Small intestine (tissue), 7 donors: ENCODE measurements at regions not wholly inside any gene's neighbourhood (a gene's known extent, or its start where the extent isn't known, plus 50 kb on each side); places are given as distances from the start of the nearest gene placed in this dataset.

ENCODE experiments used
- DNase-seq, 2 donors: peaks; one replicate each; pipeline versions ENCODE4 v3.0.0 to v3.0.0-alpha.2; 2013
- FAIRE-seq: peaks from 2 replicates; lab custom pipeline; 2012; peaks lifted over from hg19 to GRCh38; lab: Jason Lieb, UNC
- H3K27ac ChIP-seq, 3 donors: one replicate each; pipeline ENCODE4 v1.5.1; 2013; ENCODE audit warnings: low read length in 2 of 3, mild to moderate bottlenecking in 2 of 3, control low read depth in 1 of 3, inconsistent platforms in 1 of 3, low read depth in 1 of 3, moderate library complexity in 1 of 3
- H3K27me3 ChIP-seq, 3 donors: one replicate each; pipeline ENCODE4 v1.6.1; 2013; ENCODE audit warnings: low read length in 3 of 3, inconsistent platforms in 1 of 3; ENCODE audit not compliant: control insufficient read depth in 3 of 3, insufficient read depth in 3 of 3
- H3K36me3 ChIP-seq, 3 donors: one replicate each; pipeline ENCODE4 v1.6.1; 2013; ENCODE audit warnings: low read length in 3 of 3, inconsistent platforms in 1 of 3, low read depth in 1 of 3, mild to moderate bottlenecking in 1 of 3, moderate library complexity in 1 of 3; ENCODE audit not compliant: control insufficient read depth in 3 of 3, insufficient read depth in 2 of 3
- H3K4me1 ChIP-seq, 3 donors: one replicate each; pipeline ENCODE4 v1.6.1; 2013; ENCODE audit warnings: low read length in 2 of 3, inconsistent platforms in 1 of 3, low read depth in 1 of 3, mild to moderate bottlenecking in 1 of 3, moderate library complexity in 1 of 3; ENCODE audit not compliant: control insufficient read depth in 3 of 3, insufficient read depth in 2 of 3
- H3K4me3 ChIP-seq, 3 donors: one replicate each; pipeline ENCODE4 v1.5.1; 2013; ENCODE audit warnings: low read length in 3 of 3, control low read depth in 1 of 3, inconsistent platforms in 1 of 3, low read depth in 1 of 3, mild to moderate bottlenecking in 1 of 3, moderate library complexity in 1 of 3
- H3K9me3 ChIP-seq, 2 donors: one replicate each; pipeline ENCODE4 v1.6.1; 2013; ENCODE audit warnings: low read depth in 1 of 2, low read length in 1 of 2; ENCODE audit not compliant: control insufficient read depth in 2 of 2, insufficient read depth in 1 of 2
- WGBS, 3 donors: extraction: QIAGEN DNeasy Blood & Tissue Kit; methylation state at CpG; one replicate each; pipeline ENCODE4 v1.1.7; 2013; 5-methylcytosine and 5-hydroxymethylcytosine counted together
- donor health status: healthy with polysubstance abuse.
- donor health status: control.
- donor health status: control.
- donor health status: Bipolar disorder and iron deficiency.
- donor health status: healthy.

DNA sequence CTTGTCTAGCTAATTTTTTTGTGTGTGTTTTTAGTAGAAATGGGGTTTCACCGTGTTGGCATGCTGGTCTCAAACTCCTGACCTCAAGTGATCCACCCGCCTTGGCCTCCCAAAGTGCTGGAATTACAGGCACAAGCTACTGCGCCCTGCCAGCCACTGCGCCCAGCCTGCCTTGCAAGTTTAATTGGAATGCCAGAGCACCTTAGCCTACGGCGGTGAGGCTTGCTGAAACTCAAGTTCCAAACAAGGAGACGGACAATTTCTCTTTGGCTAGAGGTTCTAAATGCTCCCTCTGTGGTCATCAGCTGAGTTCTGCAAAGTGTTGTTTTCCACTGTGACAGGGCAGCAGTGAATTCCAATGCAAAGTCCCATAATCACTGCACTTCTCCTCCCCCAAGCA, 583.4 kb downstream of the KCNJ3 start:
- no peak overlapping the region for H3K27ac ChIP-seq
- no peaks in the 10 kb centered on the region for H3K27me3 ChIP-seq
- H3K9me3 ChIP-seq: no peaks in the 10 kb centered on the region
- DNase-seq (no peak), FAIRE-seq (no peak)
- no peaks in the 10 kb centered on the region for H3K36me3 ChIP-seq
- H3K4me3 ChIP-seq: no peak overlapping the region
- 86 to 88% (median 87%) methylated on average over 7 of the region's 7 CpGs for WGBS, 3 donors
- H3K4me1 ChIP-seq: no peaks in the 10 kb centered on the region

DNA sequence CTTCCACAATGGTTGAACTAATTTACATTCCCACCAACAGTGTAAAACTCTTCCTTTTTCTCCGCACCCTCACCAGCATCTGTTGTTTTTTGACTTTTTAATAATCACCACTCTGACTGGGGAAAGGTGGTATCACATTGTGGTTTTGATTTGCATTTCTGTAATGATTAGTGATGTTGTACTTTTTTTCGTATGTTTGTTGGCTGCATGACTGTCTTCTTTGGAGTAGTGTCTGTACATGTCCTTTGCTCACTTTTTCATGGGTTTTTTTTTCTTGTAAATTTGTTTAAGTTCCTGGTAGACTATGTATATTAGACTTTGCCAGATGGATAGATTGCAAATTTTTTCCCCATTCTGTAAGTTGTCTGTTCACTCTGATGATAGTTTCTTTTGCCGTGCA, 574.8 kb downstream of the KCNJ3 start:
- no peaks in the 10 kb centered on the region for H3K9me3 ChIP-seq
- H3K36me3 ChIP-seq: no peaks in the 10 kb centered on the region
- no peak overlapping the region for H3K27ac ChIP-seq
- no peaks in the 10 kb centered on the region for H3K27me3 ChIP-seq
- no peaks in the 10 kb centered on the region for H3K4me1 ChIP-seq
- DNase-seq: no peak
- 84 to 88% (median 87%) methylated on average over 3 of the region's 3 CpGs for WGBS, 3 donors
- FAIRE-seq: no peak
- no peak overlapping the region for H3K4me3 ChIP-seq

DNA sequence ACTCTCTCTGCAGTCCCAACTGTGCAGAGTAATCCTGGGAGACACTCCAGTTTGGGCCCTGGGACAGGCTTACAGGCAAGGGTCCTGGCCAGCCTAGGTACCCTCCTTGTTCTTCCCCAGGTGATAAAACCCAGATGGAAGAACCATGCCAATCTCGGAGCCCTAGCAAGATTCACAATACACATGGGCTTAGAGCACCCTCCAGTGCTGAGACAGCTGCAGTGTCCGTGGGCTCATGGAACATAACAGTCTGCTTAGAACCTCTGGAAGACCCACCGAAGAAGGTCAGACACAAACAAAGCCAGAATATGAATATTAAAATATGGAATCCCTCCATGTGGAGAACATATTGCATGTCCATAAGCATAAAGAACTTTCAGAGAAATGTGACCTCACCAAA, 568.1 kb downstream of the KCNJ3 start:
- DNase-seq: no peak
- Histone ChIP-seq H3K4me1 (no peaks in the 10 kb centered on the region), H3K9me3 (peaks cover 0 to 4% of the 10 kb centered on the region in 2 donors), H3K27me3 (no peaks in the 10 kb centered on the region), H3K27ac (no peak overlapping the region), H3K36me3 (no peaks in the 10 kb centered on the region), H3K4me3 (no peak overlapping the region)
- no peak for FAIRE-seq
- WGBS, 3 donors: 67 to 76% (median 74%) methylated on average over 3 of the region's 3 CpGs

- Histone ChIP-seq H3K4me3 (no peak overlapping the region), H3K27ac (no peak overlapping the region), H3K9me3 (peaks cover 0 to 4% of the 10 kb centered on the region in 2 donors), H3K4me1 (no peaks in the 10 kb centered on the region), H3K27me3 (no peaks in the 10 kb centered on the region), H3K36me3 (no peaks in the 10 kb centered on the region)
- FAIRE-seq: no peak
- DNase-seq: no peak
- WGBS, 3 donors: 76 to 82% (median 79%) methylated on average over 1 of the region's 1 CpG
Observed at GRCh38 chr2:155266109-155266508, 567.6 kb downstream of the KCNJ3 start.

DNA sequence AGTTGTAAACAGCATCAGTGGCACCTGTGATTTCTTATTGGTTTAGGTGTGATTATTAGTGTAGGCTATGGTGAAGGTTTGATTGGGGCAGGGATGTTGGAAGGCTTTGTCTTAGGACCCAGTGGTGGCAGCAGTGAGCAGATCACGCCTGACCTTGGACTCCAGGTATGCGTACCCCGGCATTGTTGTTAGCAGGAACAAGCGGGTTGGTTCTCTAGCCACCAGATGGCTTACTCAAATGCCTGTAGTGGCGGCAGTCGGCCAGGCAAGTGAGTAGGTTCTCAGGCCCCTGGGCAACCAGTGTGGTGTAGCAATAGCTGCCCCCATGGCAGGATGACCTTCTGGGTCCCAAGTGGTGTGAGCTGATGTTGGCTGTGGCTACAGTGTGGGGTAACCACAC, 558.3 kb downstream of the KCNJ3 start:
- H3K27me3 ChIP-seq: no peaks in the 10 kb centered on the region
- no peak overlapping the region for H3K27ac ChIP-seq
- no peaks in the 10 kb centered on the region for H3K36me3 ChIP-seq
- no peak for DNase-seq
- FAIRE-seq: no peak
- no peaks in the 10 kb centered on the region for H3K4me1 ChIP-seq
- no peak overlapping the region for H3K4me3 ChIP-seq
- H3K9me3 ChIP-seq: no peaks in the 10 kb centered on the region
- whole genome bisulfite sequencing, 3 donors: 81 to 94% (median 86%) methylated on average over 6 of the region's 6 CpGs

- Histone ChIP-seq H3K9me3 (no peaks in the 10 kb centered on the region), H3K4me3 (no peak overlapping the region), H3K27me3 (no peaks in the 10 kb centered on the region), H3K4me1 (no peaks in the 10 kb centered on the region), H3K36me3 (no peaks in the 10 kb centered on the region), H3K27ac (no peak overlapping the region)
- FAIRE-seq (no peak), DNase-seq (peak; percentile 4 to 11)
- 7 to 23% (median 15%) methylated on average over 2 of the region's 2 CpGs for WGBS, 3 donors
Observed at GRCh38 chr2:155250800-155251199, 552.3 kb downstream of the KCNJ3 start.

DNA sequence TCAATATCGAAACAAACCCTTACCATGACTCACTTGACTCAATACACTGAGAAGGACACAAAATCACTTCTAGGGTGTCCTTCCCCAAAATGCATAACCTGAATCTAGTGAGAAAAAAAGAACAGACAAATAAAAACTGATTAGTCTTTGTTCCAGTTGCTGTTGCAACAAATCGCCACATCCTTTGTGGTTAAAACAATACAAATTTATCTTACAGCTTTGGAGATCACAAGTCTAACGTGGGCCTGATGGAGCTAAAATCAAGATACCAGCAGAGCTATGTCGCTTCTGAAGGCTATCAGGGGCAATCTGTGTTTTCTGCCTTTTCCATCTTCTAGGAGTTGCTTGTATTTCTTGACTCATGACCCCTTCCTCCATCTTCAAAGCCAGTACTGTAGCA, 541.7 kb downstream of the KCNJ3 start:
- 54 to 61% (median 60%) methylated on average over 4 of the region's 4 CpGs for WGBS, 3 donors
- Histone ChIP-seq H3K36me3 (no peaks in the 10 kb centered on the region), H3K9me3 (no peaks in the 10 kb centered on the region), H3K4me1 (no peaks in the 10 kb centered on the region), H3K27me3 (no peaks in the 10 kb centered on the region), H3K4me3 (no peak overlapping the region), H3K27ac (no peak overlapping the region)
- DNase-seq (no peak), FAIRE-seq (no peak)

DNA sequence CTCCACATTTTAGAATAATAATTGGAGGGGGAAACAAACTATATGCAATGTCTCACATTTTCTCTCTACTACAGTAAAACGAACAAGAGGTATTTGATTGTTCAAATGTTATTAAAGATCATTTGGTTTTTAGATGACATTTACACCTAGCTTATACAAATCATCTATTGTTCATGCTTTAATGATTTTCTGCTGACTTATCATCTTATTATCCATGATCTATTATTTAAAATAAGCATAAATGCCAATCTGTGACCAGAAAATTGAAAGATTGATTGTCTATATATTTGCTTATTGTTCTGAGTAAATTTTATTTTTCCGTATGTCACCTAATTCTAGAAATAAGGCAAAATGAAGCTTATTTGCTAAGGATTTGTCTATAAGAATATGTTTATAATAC, 537.2 kb downstream of the KCNJ3 start:
- WGBS, 3 donors: 68 to 86% (median 85%) methylated on average over 2 of the region's 2 CpGs
- FAIRE-seq: no peak
- H3K4me1 ChIP-seq: no peaks in the 10 kb centered on the region

DNA sequence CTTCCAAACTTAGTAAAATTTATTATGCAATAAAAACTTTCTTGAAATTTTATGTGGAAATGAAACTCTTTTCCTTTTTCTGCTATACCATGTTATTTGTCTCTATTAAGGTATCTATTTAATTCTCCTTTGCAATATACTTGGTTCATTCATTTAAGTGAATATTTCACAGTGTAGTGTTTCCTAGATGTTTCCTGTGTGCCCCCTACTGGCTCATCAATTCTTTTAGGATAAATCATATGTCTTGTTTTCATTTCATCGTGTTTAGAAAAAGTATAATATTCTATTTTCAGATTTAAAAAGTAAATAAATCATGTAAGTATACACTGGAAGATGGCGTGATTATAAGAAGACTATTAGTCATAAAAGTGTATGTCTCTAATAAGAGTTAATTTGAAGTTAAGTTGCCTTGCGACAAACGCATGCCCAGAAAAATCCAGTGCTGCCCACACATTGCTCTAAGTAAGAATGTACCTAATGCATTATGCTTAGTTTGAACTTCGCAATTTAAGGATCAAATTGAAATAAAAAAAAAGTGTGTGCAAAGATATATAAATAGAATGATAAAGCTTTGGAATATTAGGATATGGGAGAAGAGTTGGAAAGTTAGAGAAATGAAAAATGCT, 525.4 kb downstream of the KCNJ3 start:
- H3K4me1 ChIP-seq: no peaks in the 10 kb centered on the region
- no peak overlapping the region for H3K4me3 ChIP-seq
- H3K27me3 ChIP-seq: no peaks in the 10 kb centered on the region
- H3K27ac ChIP-seq: no peak overlapping the region
- FAIRE-seq (peak; percentile 44), DNase-seq (peak; percentile 16 to 18)
- 44 to 53% (median 52%) methylated on average over 5 of the region's 5 CpGs for WGBS, 3 donors
- no peaks in the 10 kb centered on the region for H3K9me3 ChIP-seq
- no peaks in the 10 kb centered on the region for H3K36me3 ChIP-seq

More for the DNA sequence above, 537.2 kb downstream of the KCNJ3 start:
- Histone ChIP-seq H3K27ac (no peak overlapping the region), H3K27me3 (no peaks in the 10 kb centered on the region), H3K9me3 (no peaks in the 10 kb centered on the region), H3K4me3 (no peak overlapping the region), H3K36me3 (no peaks in the 10 kb centered on the region)
- no peak for DNase-seq
